MM.1S (cell line): ENCODE measurements at regions not wholly inside any gene's neighbourhood (a gene's known extent, or its start where the extent isn't known, plus 50 kb on each side); places are given as distances from the start of the nearest gene placed in this dataset.

Source experiments
- DNase-seq: peaks from one replicate; pipeline ENCODE4 v3.0.0-alpha.2; 2015
- H2AFZ ChIP-seq: fragments of 300-600 bp; sonication (generic); 2 replicates; pipeline ENCODE4 v1.6.0; 2016; ENCODE audit warnings: antibody characterized with exemption, low read length
- H3F3A ChIP-seq: fragments of 300-600 bp; sonication (generic); 2 replicates; pipeline ENCODE4 v1.6.1; 2016; ENCODE audit warnings: mild to moderate bottlenecking, antibody characterized with exemption, low read length, moderate library complexity, mixed read lengths; ENCODE audit not compliant: insufficient read depth
- H3K27ac ChIP-seq: fragments of 300-600 bp; sonication (generic); 2 replicates; pipeline ENCODE4 v1.5.1; 2016; ENCODE audit warnings: mild to moderate bottlenecking, low read length
- H3K27me3 ChIP-seq: fragments of 300-600 bp; sonication (generic); replicated peaks from 2 replicates; pipeline ENCODE4 v1.6.0; 2016; ENCODE audit warnings: low read length; ENCODE audit not compliant: insufficient read depth
- H3K36me3 ChIP-seq: fragments of 300-600 bp; sonication (generic); replicated peaks from 2 replicates; pipeline ENCODE4 v1.6.1; 2016; ENCODE audit warnings: mild to moderate bottlenecking, low read length, mixed read lengths; ENCODE audit not compliant: insufficient read depth
- H3K4me1 ChIP-seq: fragments of 300-600 bp; sonication (generic); 2 replicates; pipeline ENCODE4 v1.6.1; 2016; ENCODE audit warnings: low read length, mixed read lengths
- H3K4me2 ChIP-seq: fragments of 300-600 bp; sonication (generic); 2 replicates; pipeline ENCODE4 v1.6.0; 2016; ENCODE audit warnings: low read depth, low read length
- H3K4me3 ChIP-seq: fragments of 300-600 bp; sonication (generic); 2 replicates; pipeline ENCODE4 v1.5.1; 2016; ENCODE audit warnings: low read length, mixed read lengths
- H3K79me2 ChIP-seq: fragments of 300-600 bp; sonication (generic); 2 replicates; pipeline ENCODE4 v1.6.1; 2016; ENCODE audit warnings: mixed run types, low read length, mixed read lengths
- H3K9ac ChIP-seq: fragments of 300-600 bp; sonication (generic); 2 replicates; pipeline ENCODE4 v1.6.1; 2016; ENCODE audit warnings: low read length, mixed read lengths
- H3K9me2 ChIP-seq: fragments of 300-600 bp; sonication (generic); replicated peaks from 2 replicates; pipeline ENCODE4 v1.6.1; 2016; ENCODE audit warnings: mild to moderate bottlenecking, low read length, mixed read lengths; ENCODE audit not compliant: insufficient read depth
- H3K9me3 ChIP-seq: fragments of 300-600 bp; sonication (generic); replicated peaks from 2 replicates; pipeline ENCODE4 v1.6.1; 2016; ENCODE audit warnings: mild to moderate bottlenecking, low read length, mixed read lengths; ENCODE audit not compliant: insufficient read depth
- H4K20me1 ChIP-seq: fragments of 300-600 bp; sonication (generic); 2 replicates; pipeline ENCODE4 v1.6.1; 2016; ENCODE audit warnings: mild to moderate bottlenecking, low read length, moderate library complexity, mixed read lengths; ENCODE audit not compliant: insufficient read depth
- EZH2 ChIP-seq: fragments of 300-600 bp; sonication (generic); optimal IDR thresholded peaks from 2 replicates; pipeline ENCODE3; 2017; ENCODE audit warnings: low read depth, mild to moderate bottlenecking, antibody characterized with exemption, low read length, mixed read lengths
- EZH2phosphoT487 ChIP-seq: fragments of 300-600 bp; sonication (generic); IDR thresholded peaks from 2 replicates; pipeline ENCODE4 v1.6.1; 2018; ENCODE audit warnings: antibody characterized with exemption, low read length
- TF ChIP-seq, protein P1 (sequence below): fragments of 300-600 bp; sonication (generic); IDR thresholded peaks from 2 replicates; pipeline ENCODE4 v1.5.1; 2016; ENCODE audit warnings: antibody characterized with exemption, low read length, mixed read lengths

DNA sequence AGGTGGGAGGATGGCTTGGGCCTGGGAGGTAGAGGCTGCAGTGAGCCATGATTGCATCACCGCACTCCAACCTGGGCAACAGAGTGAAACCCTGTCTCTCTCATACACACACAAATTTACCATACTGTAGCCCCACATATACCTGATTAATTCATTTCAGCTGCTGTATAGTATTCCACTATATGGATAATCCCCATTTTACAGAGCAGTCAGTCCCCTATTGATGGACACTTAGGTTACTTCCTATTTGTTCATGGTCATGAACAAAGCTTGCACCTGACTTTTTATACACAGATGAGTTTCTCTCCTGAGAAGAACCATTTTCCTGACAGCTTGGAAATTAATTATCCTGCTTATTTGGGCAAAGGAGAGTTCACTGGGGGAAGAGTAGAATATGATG, 59.2 kb downstream of the EMX2 start:
- no peak for DNase-seq
- Histone ChIP-seq H3K79me2 (no peaks in the 10 kb centered on the region), H3K27me3 (no peaks in the 10 kb centered on the region), H3K4me3 (no peak overlapping the region), H4K20me1 (no peaks in the 10 kb centered on the region), H3K9ac (no peak overlapping the region), H2AFZ (no peak overlapping the region), H3K27ac (no peak overlapping the region), H3K4me2 (no peak overlapping the region), H3K9me2 (no peaks in the 10 kb centered on the region), H3K36me3 (no peaks in the 10 kb centered on the region), H3K4me1 (no peaks in the 10 kb centered on the region), H3K9me3 (no peaks in the 10 kb centered on the region), H3F3A (no peaks in the 10 kb centered on the region)
- no peak for TF ChIP-seq EZH2
- no peak for TF ChIP-seq EZH2phosphoT487
- TF ChIP-seq, protein P1, sequence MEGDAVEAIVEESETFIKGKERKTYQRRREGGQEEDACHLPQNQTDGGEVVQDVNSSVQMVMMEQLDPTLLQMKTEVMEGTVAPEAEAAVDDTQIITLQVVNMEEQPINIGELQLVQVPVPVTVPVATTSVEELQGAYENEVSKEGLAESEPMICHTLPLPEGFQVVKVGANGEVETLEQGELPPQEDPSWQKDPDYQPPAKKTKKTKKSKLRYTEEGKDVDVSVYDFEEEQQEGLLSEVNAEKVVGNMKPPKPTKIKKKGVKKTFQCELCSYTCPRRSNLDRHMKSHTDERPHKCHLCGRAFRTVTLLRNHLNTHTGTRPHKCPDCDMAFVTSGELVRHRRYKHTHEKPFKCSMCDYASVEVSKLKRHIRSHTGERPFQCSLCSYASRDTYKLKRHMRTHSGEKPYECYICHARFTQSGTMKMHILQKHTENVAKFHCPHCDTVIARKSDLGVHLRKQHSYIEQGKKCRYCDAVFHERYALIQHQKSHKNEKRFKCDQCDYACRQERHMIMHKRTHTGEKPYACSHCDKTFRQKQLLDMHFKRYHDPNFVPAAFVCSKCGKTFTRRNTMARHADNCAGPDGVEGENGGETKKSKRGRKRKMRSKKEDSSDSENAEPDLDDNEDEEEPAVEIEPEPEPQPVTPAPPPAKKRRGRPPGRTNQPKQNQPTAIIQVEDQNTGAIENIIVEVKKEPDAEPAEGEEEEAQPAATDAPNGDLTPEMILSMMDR = no peak

DNA sequence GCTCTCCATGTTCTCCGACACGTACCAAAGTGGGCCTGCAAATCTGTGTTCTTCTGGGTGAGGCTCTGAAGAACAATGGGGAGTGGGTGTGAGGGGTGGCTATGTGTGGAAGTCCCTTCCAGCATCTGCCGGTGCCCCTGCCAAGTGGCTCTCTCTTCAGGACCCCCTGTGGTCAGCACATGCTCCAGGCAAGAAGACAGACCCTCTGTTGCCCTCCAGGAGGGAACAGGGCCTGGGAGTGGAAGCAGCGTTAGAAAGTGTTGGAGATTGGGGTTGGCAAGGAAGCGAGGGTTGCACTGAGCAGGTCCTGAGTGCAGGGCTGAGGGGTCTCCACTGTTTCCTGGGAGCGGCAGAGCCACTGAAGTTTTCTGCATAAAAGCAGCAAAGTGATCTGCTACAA, 60.5 kb downstream of the EMX2 start:
- no peak overlapping the region for H3K9ac ChIP-seq
- H3K9me3 ChIP-seq = no peaks in the 10 kb centered on the region
- no peak overlapping the region for H2AFZ ChIP-seq
- H3K4me2 ChIP-seq = no peak overlapping the region
- no peaks in the 10 kb centered on the region for H3K36me3 ChIP-seq
- H3K9me2 ChIP-seq = no peaks in the 10 kb centered on the region
- no peaks in the 10 kb centered on the region for H3K27me3 ChIP-seq
- no peaks in the 10 kb centered on the region for H3K4me1 ChIP-seq
- no peak overlapping the region for H3K27ac ChIP-seq
- H3K4me3 ChIP-seq = no peak overlapping the region
- DNase-seq = no peak
- no peaks in the 10 kb centered on the region for H3K79me2 ChIP-seq
- no peaks in the 10 kb centered on the region for H4K20me1 ChIP-seq
- H3F3A ChIP-seq = no peaks in the 10 kb centered on the region
- TF ChIP-seq EZH2phosphoT487 (no peak), EZH2 (no peak)
- TF ChIP-seq, protein P1 = no peak

DNA sequence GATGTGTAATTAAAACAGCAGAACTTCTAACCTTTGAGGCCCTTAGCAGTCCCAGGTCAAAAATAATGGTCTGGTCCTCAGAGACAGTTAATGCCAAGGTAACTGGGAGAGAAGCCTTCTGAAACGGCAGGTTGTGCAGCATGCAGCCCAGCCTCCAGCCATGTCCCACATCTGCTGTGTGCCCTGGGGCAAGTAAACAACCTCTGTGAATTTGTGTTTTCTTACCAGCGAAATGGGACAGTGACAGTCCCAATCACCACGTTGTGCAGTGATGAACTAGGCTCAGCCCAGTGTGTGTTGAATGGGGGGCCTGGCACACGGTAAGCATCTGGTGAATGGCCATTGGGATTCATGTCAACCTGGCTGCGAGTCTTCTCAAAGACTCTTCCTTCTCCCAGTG, 61.2 kb downstream of the EMX2 start:
- Histone ChIP-seq H2AFZ (no peak overlapping the region), H3F3A (no peaks in the 10 kb centered on the region), H3K9me3 (no peaks in the 10 kb centered on the region), H3K36me3 (no peaks in the 10 kb centered on the region), H3K9ac (no peak overlapping the region), H3K79me2 (no peaks in the 10 kb centered on the region), H3K27me3 (no peaks in the 10 kb centered on the region), H4K20me1 (no peaks in the 10 kb centered on the region), H3K9me2 (no peaks in the 10 kb centered on the region), H3K4me1 (no peaks in the 10 kb centered on the region), H3K27ac (no peak overlapping the region), H3K4me3 (no peak overlapping the region), H3K4me2 (no peak overlapping the region)
- no peak for DNase-seq
- TF ChIP-seq EZH2phosphoT487 = no peak
- no peak for TF ChIP-seq EZH2
- TF ChIP-seq, protein P1 = no peak
